ENCODE measurements at regions not wholly inside any gene's neighbourhood (a gene's known extent, or its start where the extent isn't known, plus 50 kb on each side); places are given as distances from the start of the nearest gene placed in this dataset.

GRCh38 chr12:97989366-97989940, 525.9 kb upstream of the TMPO start:
- DNase-seq: no peak

- DNase-seq: no peak
Measured at GRCh38 chr12:97994746-97995484, 520.5 kb upstream of the TMPO start.

GRCh38 chr12:97995559-97995958, 519.8 kb upstream of the TMPO start:
- DNase-seq: no peak

- DNase-seq: no peak
Measured at GRCh38 chr12:98001430-98001829, 514.0 kb upstream of the TMPO start.

- DNase-seq: peak; percentile 70 to 84
Measured at GRCh38 chr12:98002887-98003493, 512.4 kb upstream of the TMPO start.

- DNase-seq: no peak
Measured at GRCh38 chr12:98007963-98008362, 507.4 kb upstream of the TMPO start.

- no peak for DNase-seq
Measured at GRCh38 chr12:98013560-98013959, 501.8 kb upstream of the TMPO start.

GRCh38 chr12:98018836-98019235, 496.6 kb upstream of the TMPO start:
- DNase-seq: no peak

- DNase-seq: no peak
Measured at GRCh38 chr12:98020376-98020775, 495.0 kb upstream of the TMPO start.

- no peak for DNase-seq
Measured at GRCh38 chr12:98022961-98023360, 492.4 kb upstream of the TMPO start.

GRCh38 chr12:98037401-98038140, 477.8 kb upstream of the TMPO start:
- no peak for DNase-seq

- no peak for DNase-seq
Measured at GRCh38 chr12:98042668-98043067, 472.7 kb upstream of the TMPO start.

GRCh38 chr12:98045395-98045794, 470.0 kb upstream of the TMPO start:
- DNase-seq: no peak

- no peak for DNase-seq
Measured at GRCh38 chr12:98048326-98048725, 467.1 kb upstream of the TMPO start.

- peak in 1 of 2 experiments; percentile 67 for DNase-seq
Measured at GRCh38 chr12:98053202-98053601, 462.2 kb upstream of the TMPO start.

- DNase-seq: no peak
Measured at GRCh38 chr12:98057701-98058100, 457.7 kb upstream of the TMPO start.

GRCh38 chr12:98058213-98058612, 457.2 kb upstream of the TMPO start:
- peak in 1 of 2 experiments; percentile 30 for DNase-seq

- DNase-seq: peak; percentile 44 to 81
Measured at GRCh38 chr12:98058838-98059237, 456.6 kb upstream of the TMPO start.

GRCh38 chr12:98059659-98060343, 455.6 kb upstream of the TMPO start:
- DNase-seq: no peak

- no peak for DNase-seq
Measured at GRCh38 chr12:98060411-98060810, 455.0 kb upstream of the TMPO start.

- no peak for DNase-seq
Measured at GRCh38 chr12:98062464-98063245, 452.7 kb upstream of the TMPO start.

- DNase-seq: no peak
Measured at GRCh38 chr12:98064501-98064900, 450.9 kb upstream of the TMPO start.

Measured in NCI-H187 (cell line).